ENCODE measurements at regions not wholly inside any gene's neighbourhood (a gene's known extent, or its start where the extent isn't known, plus 50 kb on each side); places are given as distances from the start of the nearest gene placed in this dataset.

GRCh38 chr1:200307755-200308066, 102.1 kb downstream of the ZNF281 start:
- H3K4me3 ChIP-seq: no peak overlapping the region
- WGBS, 2 donors: 66 to 82% methylated on average over 2 of the region's 2 CpGs
- TF ChIP-seq CTCF (IDR thresholded peaks at IDR 0.05): peak in 1 of 4 experiments; percentile 21
- TF ChIP-seq POLR2A (IDR thresholded peaks at IDR 0.05): no peak

GRCh38 chr1:200306944-200307754, 102.7 kb downstream of the ZNF281 start:
- Histone ChIP-seq H3K4me3 (no peak overlapping the region), H3K4me1 (peaks cover 0 to 16% (median 10%) of the 10 kb centered on the region in 4 donors), H3K9me3 (no peaks in the 10 kb centered on the region), H3K27ac (no peak overlapping the region), H3K36me3 (no peaks in the 10 kb centered on the region), H3K27me3 (no peaks in the 10 kb centered on the region)
- no peak for TF ChIP-seq POLR2A (IDR thresholded peaks at IDR 0.05)
- no peak for TF ChIP-seq POLR2AphosphoS5 (IDR thresholded peaks at IDR 0.05)
- no peak for TF ChIP-seq EP300 (IDR thresholded peaks at IDR 0.05)
- TF ChIP-seq CTCF (IDR thresholded peaks at IDR 0.05): peak in 3 of 4 experiments; percentile 42 to 78 (median 49)
- intact Hi-C loops (cut with DNase I): no loop called here
- WGBS, 2 donors: 33 to 41% methylated on average over 8 of the region's 8 CpGs
- no peak for DNase-seq

More at GRCh38 chr1:200307755-200308066, 102.1 kb downstream of the ZNF281 start:
- Histone ChIP-seq H3K27ac (no peak overlapping the region), H3K36me3 (no peaks in the 10 kb centered on the region), H3K4me1 (peaks cover 0 to 13% (median 10%) of the 10 kb centered on the region in 4 donors), H3K27me3 (no peaks in the 10 kb centered on the region), H3K9me3 (no peaks in the 10 kb centered on the region)
- intact Hi-C loops (cut with DNase I): no loop called here
- DNase-seq: no peak

GRCh38 chr1:200305806-200306205, 104.0 kb downstream of the ZNF281 start:
- no peak for DNase-seq

GRCh38 chr1:200304171-200304570, 105.7 kb downstream of the ZNF281 start:
- TF ChIP-seq POLR2A (IDR thresholded peaks at IDR 0.05): no peak
- TF ChIP-seq EP300 (IDR thresholded peaks at IDR 0.05): no peak
- no peak for TF ChIP-seq CTCF (IDR thresholded peaks at IDR 0.05)
- no peak for TF ChIP-seq POLR2AphosphoS5 (IDR thresholded peaks at IDR 0.05)
- no peak overlapping the region for H3K4me3 ChIP-seq
- intact Hi-C loops (cut with DNase I): no loop called here
- 82 to 93% methylated on average over 1 of the region's 1 CpG for WGBS, 2 donors
- no peaks in the 10 kb centered on the region for H3K36me3 ChIP-seq
- DNase-seq: no peak
- no peaks in the 10 kb centered on the region for H3K27me3 ChIP-seq
- peak overlapping the region in 2 of 4 donors; percentile 30 to 46 for H3K27ac ChIP-seq
- H3K9me3 ChIP-seq: no peaks in the 10 kb centered on the region
- H3K4me1 ChIP-seq: peaks cover 0 to 19% (median 14%) of the 10 kb centered on the region in 4 donors

More at GRCh38 chr1:200305806-200306205, 104.0 kb downstream of the ZNF281 start:
- H3K4me1 ChIP-seq: peaks cover 0 to 19% (median 14%) of the 10 kb centered on the region in 4 donors
- H3K27me3 ChIP-seq: no peaks in the 10 kb centered on the region
- no peak overlapping the region for H3K27ac ChIP-seq
- H3K4me3 ChIP-seq: no peak overlapping the region
- H3K9me3 ChIP-seq: no peaks in the 10 kb centered on the region
- intact Hi-C loops (cut with DNase I): no loop called here
- H3K36me3 ChIP-seq: no peaks in the 10 kb centered on the region
- TF ChIP-seq EP300 (IDR thresholded peaks at IDR 0.05) (no peak), POLR2AphosphoS5 (IDR thresholded peaks at IDR 0.05) (no peak), POLR2A (IDR thresholded peaks at IDR 0.05) (no peak), CTCF (IDR thresholded peaks at IDR 0.05) (no peak)
